NCI-H524 (cell line): ENCODE measurements at regions not wholly inside any gene's neighbourhood (a gene's known extent, or its start where the extent isn't known, plus 50 kb on each side); places are given as distances from the start of the nearest gene placed in this dataset.

Experiments
- DNase-seq, 2 experiments: peaks; one replicate each; lab custom pipeline; 2025; lab: John Stamatoyannopoulos, UW

GRCh38 chr12:53836119-53836655, 84.4 kb upstream of the CISTR start:
- no peak for DNase-seq

- no peak for DNase-seq
Observed at GRCh38 chr12:53838978-53839377, 87.2 kb upstream of the CISTR start.

- no peak for DNase-seq
Observed at GRCh38 chr12:53840316-53840715, 88.5 kb upstream of the CISTR start.

- no peak for DNase-seq
Observed at GRCh38 chr12:53842686-53843085, 90.9 kb upstream of the CISTR start.

- DNase-seq, result no peak
Observed at GRCh38 chr12:53843545-53843944, 91.8 kb upstream of the CISTR start.

- DNase-seq, result no peak
Observed at GRCh38 chr12:53844994-53845844, 93.4 kb upstream of the HOXC13 start.

GRCh38 chr12:53845932-53846331, 92.7 kb upstream of the HOXC13 start:
- DNase-seq, result no peak

- DNase-seq, result no peak
Observed at GRCh38 chr12:53849113-53849512, 89.5 kb upstream of the HOXC13 start.

- no peak for DNase-seq
Observed at GRCh38 chr12:53849656-53850055, 89.0 kb upstream of the HOXC13 start.

- DNase-seq, result no peak
Observed at GRCh38 chr12:53852061-53852460, 86.6 kb upstream of the HOXC13 start.

- no peak for DNase-seq
Observed at GRCh38 chr12:53852992-53853391, 85.6 kb upstream of the HOXC13 start.

- no peak for DNase-seq
Observed at GRCh38 chr12:53854701-53855316, 83.8 kb upstream of the HOXC13 start.

GRCh38 chr12:53856132-53856531, 82.5 kb upstream of the HOXC13 start:
- no peak for DNase-seq

GRCh38 chr12:53857666-53858065, 81.0 kb upstream of the HOXC13 start:
- DNase-seq, result no peak

GRCh38 chr12:53860426-53861345, 77.9 kb upstream of the HOXC13 start:
- DNase-seq, result no peak

GRCh38 chr12:53862206-53862605, 76.4 kb upstream of the HOXC13 start:
- DNase-seq, result no peak

GRCh38 chr12:53862831-53863230, 75.8 kb upstream of the HOXC13 start:
- DNase-seq, result no peak

- no peak for DNase-seq
Observed at GRCh38 chr12:53866727-53867126, 71.9 kb upstream of the HOXC13 start.

- DNase-seq, result no peak
Observed at GRCh38 chr12:53867216-53868012, 71.2 kb upstream of the HOXC13 start.

GRCh38 chr12:53868511-53868986, 70.1 kb upstream of the HOXC13 start:
- DNase-seq, result peak in 1 of 2 experiments; percentile 14

GRCh38 chr12:53869500-53869899, 69.1 kb upstream of the HOXC13 start:
- no peak for DNase-seq
